PFSK-1 (cell line): ENCODE measurements at regions not wholly inside any gene's neighbourhood (a gene's known extent, or its start where the extent isn't known, plus 50 kb on each side); places are given as distances from the start of the nearest gene placed in this dataset.

ENCODE experiments used
- FOXP2 ChIP-seq: optimal IDR thresholded peaks from 2 replicates; pipeline ENCODE3; 2011; ENCODE audit warnings: borderline replicate concordance, control low read depth, inconsistent platforms; ENCODE audit not compliant: insufficient read depth; ENCODE audit errors: extremely low read length, extremely low read depth
- POLR2AphosphoS5 ChIP-seq: IDR thresholded peaks from 2 replicates; pipeline ENCODE4 v1.6.1; 2012; ENCODE audit warnings: low read depth, mild to moderate bottlenecking, control low read depth, low read length, moderate library complexity
- REST ChIP-seq, 2 experiments: IDR thresholded peaks; 2 replicates each; pipeline versions ENCODE4 v1.6.1 to v1.8.0; 2011 to 2012; ENCODE audit warnings: low read depth in 2 of 2, low read length in 2 of 2, control low read depth in 1 of 2, inconsistent platforms in 1 of 2, mild to moderate bottlenecking in 1 of 2, moderate library complexity in 1 of 2; ENCODE audit not compliant: insufficient read depth in 1 of 2
- SIN3A ChIP-seq: IDR thresholded peaks from 2 replicates; pipeline ENCODE4 v1.6.1; 2012; ENCODE audit warnings: mild to moderate bottlenecking, low read length, moderate library complexity, borderline replicate concordance; ENCODE audit not compliant: insufficient read depth
- TAF1 ChIP-seq: IDR thresholded peaks from 2 replicates; pipeline ENCODE4 v1.6.1; 2012; ENCODE audit warnings: low read length, control low read depth, borderline replicate concordance; ENCODE audit not compliant: insufficient read depth

GRCh38 chr4:23373261-23373660 is 516.6 kb downstream of the PPARGC1A start:
- TF ChIP-seq TAF1 (no peak), FOXP2 (no peak), SIN3A (no peak), POLR2AphosphoS5 (no peak), REST (IDR thresholded peaks at IDR 0.05; ENCODE audit: insufficient read depth in 1 of 2, low read depth in 2 of 2, low read length in 2 of 2) (no peak)

GRCh38 chr4:23371533-23371932 is 518.3 kb downstream of the PPARGC1A start:
- no peak for TF ChIP-seq TAF1
- no peak for TF ChIP-seq SIN3A
- no peak for TF ChIP-seq POLR2AphosphoS5
- TF ChIP-seq FOXP2, result no peak
- TF ChIP-seq REST (IDR thresholded peaks at IDR 0.05; ENCODE audit: insufficient read depth in 1 of 2, low read depth in 2 of 2, low read length in 2 of 2), result no peak

GRCh38 chr4:23369331-23369730 is 520.5 kb downstream of the PPARGC1A start:
- no peak for TF ChIP-seq TAF1
- no peak for TF ChIP-seq FOXP2
- no peak for TF ChIP-seq POLR2AphosphoS5
- no peak for TF ChIP-seq SIN3A

GRCh38 chr4:23368081-23368697 is 521.7 kb downstream of the PPARGC1A start:
- TF ChIP-seq REST (IDR thresholded peaks at IDR 0.05; ENCODE audit: insufficient read depth in 1 of 2, low read depth in 2 of 2, low read length in 2 of 2) (no peak), TAF1 (no peak), FOXP2 (no peak), SIN3A (no peak), POLR2AphosphoS5 (no peak)

GRCh38 chr4:23366557-23366906 is 523.3 kb downstream of the PPARGC1A start:
- TF ChIP-seq POLR2AphosphoS5 (no peak), REST (IDR thresholded peaks at IDR 0.05; ENCODE audit: insufficient read depth in 1 of 2, low read depth in 2 of 2, low read length in 2 of 2) (no peak), SIN3A (no peak), TAF1 (no peak), FOXP2 (no peak)
